HepG2 (cell line): ENCODE measurements at regions not wholly inside any gene's neighbourhood (a gene's known extent, or its start where the extent isn't known, plus 50 kb on each side); places are given as distances from the start of the nearest gene placed in this dataset.

ENCODE experiments used
- ATAC-seq: fragments of 200-7000 bp; cut with Tn5 transposase; 3 replicates; pipeline ENCODE4 v1.9.1; 2020; ENCODE audit warnings: mild to moderate bottlenecking, moderate library complexity
- BruUV-seq: library from RNA; stranded (reverse); fragments of 400-500 nt; replicated peaks from 2 replicates; lab custom pipeline; 2021; lab: Mats Ljungman, UMichigan
- CTCF ChIA-PET: fragments of 300-600 bp; formaldehyde crosslinking; extraction: SDS; loops from one replicate; lab custom pipeline; 2021; ENCODE audit warnings: low total read pairs, inconsistent platforms, low intra/inter-chr PET ratio; lab: Yijun Ruan, JAX
- POLR2A ChIA-PET: fragments of 350-600 bp; sonication (Branson Sonifier 250); formaldehyde crosslinking; loops from one replicate; lab custom pipeline; 2020; ENCODE audit warnings: antibody characterized with exemption, inconsistent platforms; lab: Yijun Ruan, JAX
- DNase-seq: peaks from one replicate; pipeline ENCODE4 v3.0.0-alpha.2; 2015; ENCODE audit warnings: low spot score
- FAIRE-seq: peaks from 3 replicates; lab custom pipeline; 2011; peaks lifted over from hg19 to GRCh38; lab: Jason Lieb, UNC
- H2AFZ ChIP-seq: one replicate; pipeline ENCODE4 v1.6.1; 2011; ENCODE audit warnings: low read length, inconsistent platforms
- H3K27ac ChIP-seq: fragments of 300-600 bp; 3 replicates; pipeline ENCODE4 v1.8.0; 2011; ENCODE audit warnings: mixed run types, mild to moderate bottlenecking, mixed read lengths, low read length, inconsistent platforms; ENCODE audit not compliant: insufficient read depth; ENCODE audit errors: extremely low read length
- H3K27me3 ChIP-seq, 2 experiments: fragments of 200-600 bp in 1 of 2; 2 replicates in 1 of 2; 3 replicates in 1 of 2; pipeline versions ENCODE4 v1.6.0 to v1.8.0; 2011; ENCODE audit warnings: low read length in 2 of 2, mild to moderate bottlenecking in 2 of 2, moderate library complexity in 2 of 2, inconsistent platforms in 1 of 2; ENCODE audit not compliant: insufficient read depth in 2 of 2, control insufficient read depth in 1 of 2
- H3K36me3 ChIP-seq, 2 experiments: fragments of 200-600 bp in 1 of 2; replicated peaks in 1 of 2; 2 replicates in 1 of 2; 3 replicates in 1 of 2; pipeline versions ENCODE4 v1.5.1 to v1.8.0; 2011; ENCODE audit warnings: low read length in 2 of 2, inconsistent platforms in 1 of 2; ENCODE audit not compliant: insufficient read depth in 2 of 2, control insufficient read depth in 1 of 2
- H3K4me1 ChIP-seq: 2 replicates; pipeline ENCODE4 v1.5.1; 2012; ENCODE audit warnings: low read length, inconsistent platforms; ENCODE audit not compliant: insufficient read depth
- H3K4me2 ChIP-seq: 2 replicates; pipeline ENCODE4 v1.6.0; 2011; ENCODE audit warnings: low read depth, low read length, inconsistent platforms
- H3K4me3 ChIP-seq, 3 experiments: fragments of 200-600 bp in 1 of 3; sonication (generic), shearing (Covaris generic) in 1 of 3; replicated peaks in 1 of 3; 2 replicates each; pipeline ENCODE4 v1.5.1; 2011 to 2016; ENCODE audit warnings: low read length in 3 of 3, inconsistent platforms in 2 of 3, low read depth in 2 of 3, mild to moderate bottlenecking in 2 of 3, control low read depth in 1 of 3, mixed read lengths in 1 of 3; ENCODE audit not compliant: insufficient read depth in 1 of 3
- H3K79me2 ChIP-seq: one replicate; pipeline ENCODE4 v1.6.1; 2011; ENCODE audit warnings: low read length, inconsistent platforms; ENCODE audit not compliant: insufficient read depth
- H3K9ac ChIP-seq: 2 replicates; pipeline ENCODE4 v1.6.0; 2011; ENCODE audit warnings: mild to moderate bottlenecking, low read depth, low read length, inconsistent platforms; ENCODE audit not compliant: insufficient read depth
- H3K9me3 ChIP-seq: 2 replicates; pipeline ENCODE4 v1.5.1; 2012; ENCODE audit warnings: mild to moderate bottlenecking, low read length
- H4K20me1 ChIP-seq: 2 replicates; pipeline ENCODE4 v1.6.0; 2011; ENCODE audit warnings: inconsistent platforms, mild to moderate bottlenecking, low read length, moderate library complexity; ENCODE audit not compliant: insufficient read depth
- CERS6 ChIP-seq: sonication (generic); formaldehyde crosslinking; IDR thresholded peaks from 2 replicates; pipeline ENCODE4 v1.5.0; 2020; ENCODE audit warnings: missing genetic modification reagents
- MNT ChIP-seq: fragments of 450-650 bp; IDR thresholded peaks from 2 replicates; pipeline ENCODE4 v1.6.1; 2016
- SCMH1 ChIP-seq: sonication (generic); formaldehyde crosslinking; IDR thresholded peaks from 2 replicates; pipeline ENCODE4 v1.9.0; 2021; ENCODE audit warnings: missing genetic modification reagents, mild to moderate bottlenecking, borderline replicate concordance
- SOX5 ChIP-seq: IDR thresholded peaks from 2 replicates; pipeline ENCODE4 v1.6.1; 2016; ENCODE audit warnings: borderline replicate concordance
- USF2 ChIP-seq, 2 experiments: sonication (generic) in 1 of 2; formaldehyde crosslinking in 1 of 2; IDR thresholded peaks; 2 replicates each; pipeline versions ENCODE4 v1.5.1 to v1.6.1; 2011 to 2020; ENCODE audit warnings: borderline replicate concordance in 1 of 2, low read depth in 1 of 2, low read length in 1 of 2, mild to moderate bottlenecking in 1 of 2, missing genetic modification reagents in 1 of 2, moderate library complexity in 1 of 2
- ZNF280D ChIP-seq: sonication (generic); formaldehyde crosslinking; IDR thresholded peaks from 2 replicates; pipeline ENCODE4 v1.5.1; 2020; ENCODE audit warnings: mild to moderate bottlenecking, missing genetic modification reagents
- ZNF441 ChIP-seq: sonication (generic); formaldehyde crosslinking; IDR thresholded peaks from 2 replicates; pipeline ENCODE4 v1.7.0; 2021; ENCODE audit warnings: missing genetic modification reagents, borderline replicate concordance
- WGBS: methylation state at CpG from one replicate; pipeline ENCODE4 v1.1.6; 2017; ENCODE audit warnings: low lambda C conversion rate; 5-methylcytosine and 5-hydroxymethylcytosine counted together
- in situ Hi-C: cut with HindIII; loops from 2 replicates; pipeline ENCODE4 v1.10.0; 2017; ENCODE audit warnings: low pct_unique_long_range_greater_than_20kb; ENCODE audit not compliant: extremely low pct_ligation_motif_present
- intact Hi-C: fragments of 100-400 bp; cut with micrococcal nuclease; formaldehyde crosslinking; loops from one replicate; pipeline ENCODE4 v1.10.0; 2022; ENCODE audit not compliant: unreplicated experiment

- ATAC-seq (no peak), DNase-seq (no peak), FAIRE-seq (no peak)
- 1% methylated on average over 8 of the region's 10 CpGs for WGBS
- POLR2A ChIA-PET: no interaction called here
- Histone ChIP-seq H3K27me3 (peaks cover 4 to 12% of the 10 kb centered on the region in 2 experiments; a peak in 2 of 5 replicates), H2AFZ (no peak overlapping the region), H3K4me1 (no peaks in the 10 kb centered on the region), H3K9ac (no peak overlapping the region), H3K27ac (no peak overlapping the region), H3K9me3 (no peaks in the 10 kb centered on the region), H3K4me2 (no peak overlapping the region), H3K4me3 (no peak overlapping the region), H3K36me3 (no peaks in the 10 kb centered on the region), H4K20me1 (no peaks in the 10 kb centered on the region), H3K79me2 (no peaks in the 10 kb centered on the region)
- TF ChIP-seq ZNF280D (CRISPR knock-in tag) (no peak), SCMH1 (no peak), USF2 (IDR thresholded peaks at IDR 0.05; ENCODE audit: low read depth, low read length) (no peak), USF2 (CRISPR knock-in tag; IDR thresholded peaks at IDR 0.05; ENCODE audit: borderline replicate concordance) (no peak), ZNF441 (no peak), MNT (peak; percentile 96), CERS6 (CRISPR knock-in tag) (no peak), SOX5 (CRISPR knock-in tag) (no peak)
- in situ Hi-C loops: no loop called here
- intact Hi-C loops: no loop called here
- CTCF ChIA-PET: no interaction called here
- BruUV-seq: no TSS peak
These were observed 327.0 kb downstream of the NPHP4 start for GRCh38 chr1:5664906-5665875.
